ENCODE measurements at regions not wholly inside any gene's neighbourhood (a gene's known extent, or its start where the extent isn't known, plus 50 kb on each side); places are given as distances from the start of the nearest gene placed in this dataset.

- no peak overlapping the region for H3K4me3 ChIP-seq
- H3K27me3 ChIP-seq = no peaks in the 10 kb centered on the region
- no peaks in the 10 kb centered on the region for H3K9me3 ChIP-seq
- WGBS, 2 donors = 87% methylated on average over 4 of the region's 4 CpGs
- no peak for DNase-seq (ENCODE audit: low spot score in 2 of 2)
- no peak for TF ChIP-seq CTCF (IDR thresholded peaks at IDR 0.05)
- TF ChIP-seq EP300 (IDR thresholded peaks at IDR 0.05) = no peak
- TF ChIP-seq POLR2A (IDR thresholded peaks at IDR 0.05) = no peak
- no peaks in the 10 kb centered on the region for H3K36me3 ChIP-seq
- no peaks in the 10 kb centered on the region for H3K4me1 ChIP-seq
- H3K27ac ChIP-seq = no peak overlapping the region
Observed at GRCh38 chr5:52497133-52497693, 290.5 kb upstream of the ITGA1 start.

DNA sequence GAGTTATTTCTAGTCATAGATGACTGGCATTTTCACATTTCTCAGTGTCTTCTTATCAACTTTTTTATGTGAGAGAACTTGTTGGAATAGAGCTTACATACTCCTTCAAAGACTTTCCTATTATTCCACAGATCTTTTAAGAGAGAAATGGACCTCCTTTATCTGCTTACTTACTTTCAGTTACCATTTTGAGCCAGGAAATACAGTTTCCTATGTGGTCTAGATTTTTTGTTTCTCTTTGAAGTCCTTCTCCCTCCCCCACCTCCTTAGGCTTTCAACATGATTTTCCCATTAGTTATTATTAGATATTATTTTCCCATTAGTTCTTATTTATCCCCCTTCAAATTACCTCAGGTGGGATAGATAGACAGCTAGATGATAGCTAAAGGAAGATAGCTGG lies 289.1 kb upstream of the ITGA1 start:
- Histone ChIP-seq H3K9me3 (no peaks in the 10 kb centered on the region), H3K36me3 (no peaks in the 10 kb centered on the region), H3K4me1 (no peaks in the 10 kb centered on the region), H3K4me3 (no peak overlapping the region), H3K27me3 (no peaks in the 10 kb centered on the region), H3K27ac (no peak overlapping the region)
- no peak for DNase-seq (ENCODE audit: low spot score in 2 of 2)
- TF ChIP-seq EP300 (IDR thresholded peaks at IDR 0.05) = no peak
- TF ChIP-seq POLR2A (IDR thresholded peaks at IDR 0.05) = no peak
- TF ChIP-seq CTCF (IDR thresholded peaks at IDR 0.05) = no peak

- Histone ChIP-seq H3K36me3 (no peaks in the 10 kb centered on the region), H3K4me3 (no peak overlapping the region), H3K4me1 (no peaks in the 10 kb centered on the region), H3K9me3 (no peaks in the 10 kb centered on the region), H3K27ac (no peak overlapping the region), H3K27me3 (no peaks in the 10 kb centered on the region)
- no peak for DNase-seq (ENCODE audit: low spot score in 2 of 2)
- no peak for TF ChIP-seq POLR2A (IDR thresholded peaks at IDR 0.05)
- no peak for TF ChIP-seq CTCF (IDR thresholded peaks at IDR 0.05)
- no peak for TF ChIP-seq EP300 (IDR thresholded peaks at IDR 0.05)
- 76 to 81% methylated on average over 5 of the region's 5 CpGs for WGBS, 2 donors
Observed at GRCh38 chr5:52502460-52502999, 285.2 kb upstream of the ITGA1 start.

GRCh38 chr5:52504584-52505240 lies 283.0 kb upstream of the ITGA1 start:
- no peaks in the 10 kb centered on the region for H3K4me1 ChIP-seq
- H3K4me3 ChIP-seq = no peak overlapping the region
- H3K27me3 ChIP-seq = no peaks in the 10 kb centered on the region
- no peaks in the 10 kb centered on the region for H3K9me3 ChIP-seq
- no peak for DNase-seq (ENCODE audit: low spot score in 2 of 2)
- TF ChIP-seq CTCF (IDR thresholded peaks at IDR 0.05) (no peak), POLR2A (IDR thresholded peaks at IDR 0.05) (no peak), EP300 (IDR thresholded peaks at IDR 0.05) (no peak)
- H3K27ac ChIP-seq = no peak overlapping the region
- no peaks in the 10 kb centered on the region for H3K36me3 ChIP-seq
- 78 to 83% methylated on average over 6 of the region's 6 CpGs for WGBS, 2 donors

DNA sequence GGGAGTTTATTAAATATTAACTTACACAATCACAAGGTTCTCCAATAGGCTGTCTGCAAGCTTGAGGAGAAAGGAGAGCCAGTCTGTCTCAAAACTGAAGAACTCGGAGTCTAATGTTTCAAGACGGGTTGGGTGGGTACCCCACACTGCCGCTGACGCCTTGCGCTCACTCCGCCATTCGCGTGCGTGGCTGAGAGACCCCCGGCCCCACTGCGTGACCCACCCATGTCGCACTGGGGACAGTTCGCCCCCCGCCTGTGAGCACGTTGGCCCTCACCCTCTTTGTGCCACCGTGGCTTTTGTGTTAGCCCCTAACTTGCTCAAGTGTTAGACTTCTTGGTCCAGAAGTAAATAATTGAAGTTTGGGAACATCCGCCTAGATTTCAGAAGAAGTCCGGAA lies 270.0 kb upstream of the ITGA1 start:
- H3K4me3 ChIP-seq = no peak overlapping the region
- H3K36me3 ChIP-seq = no peaks in the 10 kb centered on the region
- no peak for DNase-seq (ENCODE audit: low spot score in 2 of 2)
- TF ChIP-seq CTCF (IDR thresholded peaks at IDR 0.05) (no peak), EP300 (IDR thresholded peaks at IDR 0.05) (no peak), POLR2A (IDR thresholded peaks at IDR 0.05) (no peak)
- H3K4me1 ChIP-seq = no peaks in the 10 kb centered on the region
- no peaks in the 10 kb centered on the region for H3K27me3 ChIP-seq
- no peak overlapping the region for H3K27ac ChIP-seq
- H3K9me3 ChIP-seq = no peaks in the 10 kb centered on the region
- WGBS, 2 donors = 95 to 96% methylated on average over 18 of the region's 18 CpGs
